ENCODE measurements at regions not wholly inside any gene's neighbourhood (a gene's known extent, or its start where the extent isn't known, plus 50 kb on each side); places are given as distances from the start of the nearest gene placed in this dataset.

DNA sequence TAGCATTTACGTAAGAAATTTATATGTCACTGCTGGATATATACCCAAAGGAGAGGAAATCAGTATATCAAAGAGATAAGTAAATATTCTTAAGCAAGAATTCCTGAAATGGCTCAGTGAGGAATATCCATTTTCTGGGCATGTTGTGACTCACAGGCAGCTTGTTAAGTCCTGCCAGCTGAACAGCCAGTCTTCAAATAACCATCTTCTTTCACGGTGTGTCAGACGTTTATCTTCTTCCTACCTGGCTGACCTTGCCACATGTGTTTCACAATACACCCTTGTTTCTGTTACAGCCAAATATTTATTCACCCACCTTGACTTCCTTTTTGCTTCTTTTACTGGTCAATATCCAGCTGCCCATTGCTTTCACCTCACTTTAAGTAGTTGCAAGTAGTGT, 648.1 kb downstream of the ANKRD7 start:
- Histone ChIP-seq H3K27me3 (no peaks in the 10 kb centered on the region), H3K4me3 (no peak overlapping the region), H3K4me1 (no peaks in the 10 kb centered on the region), H3K36me3 (no peaks in the 10 kb centered on the region), H3K27ac (no peak overlapping the region), H3K9me3 (no peaks in the 10 kb centered on the region)
- DNase-seq (ENCODE audit: extremely low spot score in 2 of 2) = no peak
- intact Hi-C loops (cut with DNase I) = no loop called here
- TF ChIP-seq POLR2A (IDR thresholded peaks at IDR 0.05) = no peak
- no peak for TF ChIP-seq POLR2AphosphoS5 (IDR thresholded peaks at IDR 0.05; ENCODE audit: insufficient read depth in 1 of 2, low read depth in 1 of 2)
- TF ChIP-seq, protein P1, sequence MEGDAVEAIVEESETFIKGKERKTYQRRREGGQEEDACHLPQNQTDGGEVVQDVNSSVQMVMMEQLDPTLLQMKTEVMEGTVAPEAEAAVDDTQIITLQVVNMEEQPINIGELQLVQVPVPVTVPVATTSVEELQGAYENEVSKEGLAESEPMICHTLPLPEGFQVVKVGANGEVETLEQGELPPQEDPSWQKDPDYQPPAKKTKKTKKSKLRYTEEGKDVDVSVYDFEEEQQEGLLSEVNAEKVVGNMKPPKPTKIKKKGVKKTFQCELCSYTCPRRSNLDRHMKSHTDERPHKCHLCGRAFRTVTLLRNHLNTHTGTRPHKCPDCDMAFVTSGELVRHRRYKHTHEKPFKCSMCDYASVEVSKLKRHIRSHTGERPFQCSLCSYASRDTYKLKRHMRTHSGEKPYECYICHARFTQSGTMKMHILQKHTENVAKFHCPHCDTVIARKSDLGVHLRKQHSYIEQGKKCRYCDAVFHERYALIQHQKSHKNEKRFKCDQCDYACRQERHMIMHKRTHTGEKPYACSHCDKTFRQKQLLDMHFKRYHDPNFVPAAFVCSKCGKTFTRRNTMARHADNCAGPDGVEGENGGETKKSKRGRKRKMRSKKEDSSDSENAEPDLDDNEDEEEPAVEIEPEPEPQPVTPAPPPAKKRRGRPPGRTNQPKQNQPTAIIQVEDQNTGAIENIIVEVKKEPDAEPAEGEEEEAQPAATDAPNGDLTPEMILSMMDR (IDR thresholded peaks at IDR 0.05) = no peak

DNA sequence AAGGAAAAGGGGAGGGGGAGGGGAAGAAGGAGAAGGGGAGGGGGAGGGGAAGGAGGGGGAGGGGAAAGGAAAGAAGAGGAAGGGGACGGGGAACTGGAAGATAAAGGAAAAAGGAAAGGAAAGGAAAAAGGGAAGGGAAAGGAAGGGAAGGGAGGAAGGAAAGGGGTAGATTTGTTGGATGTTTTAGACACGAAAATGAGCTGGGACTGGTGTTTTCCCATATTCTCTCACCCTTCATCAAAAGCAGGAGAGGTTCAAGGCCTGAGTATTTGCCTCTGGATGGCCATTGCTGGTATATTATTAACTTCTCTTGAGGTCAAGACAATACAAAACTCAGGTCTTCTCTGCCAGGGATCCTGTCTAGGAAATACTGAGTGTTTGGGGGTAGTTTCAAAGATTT, 652.7 kb downstream of the ANKRD7 start:
- Histone ChIP-seq H3K4me3 (no peak overlapping the region), H3K27me3 (no peaks in the 10 kb centered on the region), H3K9me3 (no peaks in the 10 kb centered on the region), H3K4me1 (no peaks in the 10 kb centered on the region), H3K36me3 (no peaks in the 10 kb centered on the region), H3K27ac (no peak overlapping the region)
- intact Hi-C loops (cut with DNase I) = no loop called here
- TF ChIP-seq POLR2AphosphoS5 (IDR thresholded peaks at IDR 0.05; ENCODE audit: insufficient read depth in 1 of 2, low read depth in 1 of 2) (no peak), POLR2A (IDR thresholded peaks at IDR 0.05) (no peak)
- TF ChIP-seq, protein P1 (IDR thresholded peaks at IDR 0.05) = no peak
- no peak for DNase-seq (ENCODE audit: extremely low spot score in 2 of 2)

DNA sequence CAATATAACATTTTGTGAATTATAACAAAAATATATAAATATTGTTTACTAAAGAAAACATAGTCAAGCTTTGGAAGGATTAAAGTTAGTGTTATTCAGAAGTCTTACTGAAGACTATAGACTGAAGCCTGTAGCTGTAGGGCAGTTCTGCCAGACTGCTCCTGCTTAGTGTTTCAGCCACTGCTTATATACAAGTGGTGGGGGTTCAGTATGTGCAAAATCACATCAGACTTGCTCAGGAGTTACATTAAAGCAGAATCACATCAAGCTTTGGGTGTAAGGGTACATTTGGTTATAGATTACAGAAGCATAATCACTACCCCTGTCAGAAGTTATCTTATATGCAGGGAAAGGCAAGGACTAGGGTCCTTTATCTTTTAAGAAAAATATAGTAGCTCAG, 653.8 kb downstream of the ANKRD7 start:
- no peaks in the 10 kb centered on the region for H3K36me3 ChIP-seq
- H3K4me1 ChIP-seq = no peaks in the 10 kb centered on the region
- H3K4me3 ChIP-seq = no peak overlapping the region
- TF ChIP-seq, protein P1 (IDR thresholded peaks at IDR 0.05) = no peak
- TF ChIP-seq POLR2A (IDR thresholded peaks at IDR 0.05) = no peak
- no peak for TF ChIP-seq POLR2AphosphoS5 (IDR thresholded peaks at IDR 0.05; ENCODE audit: insufficient read depth in 1 of 2, low read depth in 1 of 2)
- intact Hi-C loops (cut with DNase I) = no loop called here
- H3K27me3 ChIP-seq = no peaks in the 10 kb centered on the region
- H3K27ac ChIP-seq = no peak overlapping the region
- no peak for DNase-seq (ENCODE audit: extremely low spot score in 2 of 2)
- H3K9me3 ChIP-seq = no peaks in the 10 kb centered on the region

- DNase-seq (ENCODE audit: extremely low spot score in 2 of 2) = no peak
- intact Hi-C loops (cut with DNase I) = no loop called here
- Histone ChIP-seq H3K4me1 (no peaks in the 10 kb centered on the region), H3K36me3 (no peaks in the 10 kb centered on the region), H3K27me3 (no peaks in the 10 kb centered on the region), H3K4me3 (no peak overlapping the region), H3K27ac (no peak overlapping the region), H3K9me3 (no peaks in the 10 kb centered on the region)
- TF ChIP-seq POLR2A (IDR thresholded peaks at IDR 0.05) (no peak), POLR2AphosphoS5 (IDR thresholded peaks at IDR 0.05; ENCODE audit: insufficient read depth in 1 of 2, low read depth in 1 of 2) (no peak)
- TF ChIP-seq, protein P1 (IDR thresholded peaks at IDR 0.05) = no peak
Measured at GRCh38 chr7:118898284-118898683, 673.8 kb downstream of the ANKRD7 start.

- TF ChIP-seq POLR2AphosphoS5 (IDR thresholded peaks at IDR 0.05; ENCODE audit: insufficient read depth in 1 of 2, low read depth in 1 of 2) (no peak), POLR2A (IDR thresholded peaks at IDR 0.05) (no peak)
- TF ChIP-seq, protein P1 (IDR thresholded peaks at IDR 0.05) = no peak
- Histone ChIP-seq H3K36me3 (no peaks in the 10 kb centered on the region), H3K4me1 (no peaks in the 10 kb centered on the region), H3K9me3 (no peaks in the 10 kb centered on the region), H3K4me3 (no peak overlapping the region), H3K27me3 (no peaks in the 10 kb centered on the region), H3K27ac (no peak overlapping the region)
- intact Hi-C loops (cut with DNase I) = no loop called here
- DNase-seq (ENCODE audit: extremely low spot score in 2 of 2) = no peak
Measured at GRCh38 chr7:118902600-118902999, 678.1 kb downstream of the ANKRD7 start.

Measured in vagina (tissue), 2 donors.